ENCODE measurements at regions not wholly inside any gene's neighbourhood (a gene's known extent, or its start where the extent isn't known, plus 50 kb on each side); places are given as distances from the start of the nearest gene placed in this dataset.
"Not testable (repeated sequence)": the region's sequence is repeated elsewhere in the genome, so short reads cannot be mapped to it uniquely, and the experiment has no call there.

DNA sequence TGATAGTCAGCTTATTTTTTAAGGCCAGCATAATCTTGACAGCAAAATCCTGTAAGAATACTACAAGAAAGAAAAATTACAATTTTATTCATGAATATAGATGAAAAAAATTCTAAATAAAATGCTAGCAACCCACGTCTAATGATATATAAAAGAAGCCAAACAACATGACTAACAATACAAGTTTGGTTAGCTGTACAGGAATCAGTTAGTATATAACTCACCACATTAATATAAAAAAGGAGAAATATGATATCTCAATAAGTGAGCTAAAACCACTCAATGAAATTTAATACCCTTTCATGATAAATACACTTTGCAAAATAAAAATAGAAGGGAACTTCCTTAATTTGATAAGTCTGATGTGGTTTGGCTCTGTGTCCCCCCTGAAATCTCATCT is 139.7 kb upstream of the MAN2A1 start:
- no peak for TF ChIP-seq EZH2 (IDR thresholded peaks at IDR 0.05; ENCODE audit: borderline replicate concordance, insufficient read depth, low read depth, low read length, poor library complexity, severe bottlenecking)
- TF ChIP-seq CTCF (IDR thresholded peaks at IDR 0.05): no peak
- H3K79me2 ChIP-seq (ENCODE audit: control insufficient read depth, insufficient read depth, low read length): no peaks in the 10 kb centered on the region
- H3K27me3 ChIP-seq (replicated peaks in 1 of 4; ENCODE audit: control extremely low read depth in 1 of 4, control insufficient read depth in 3 of 4, insufficient read depth in 4 of 4, low read length in 3 of 4): no peaks in the 10 kb centered on the region
- no peak overlapping the region for H3K4me3 ChIP-seq (ENCODE audit: control extremely low read depth in 1 of 5, extremely low read depth in 1 of 5, insufficient read depth in 1 of 5, low read depth in 2 of 5, low read length in 4 of 5)
- no peak overlapping the region for H3K4me2 ChIP-seq (replicated peaks; ENCODE audit: low read depth, low read length, poor library complexity, severe bottlenecking)
- no peak for ATAC-seq (ENCODE audit: low read depth)
- peaks cover 2% of the 10 kb centered on the region for H3K27me3 Mint-ChIP-seq
- no peaks in the 10 kb centered on the region for H3K4me1 Mint-ChIP-seq
- intact Hi-C loops (cut with micrococcal nuclease): no loop called here
- no peak overlapping the region for H2AFZ ChIP-seq (ENCODE audit: insufficient read depth, low read depth, low read length, poor library complexity, severe bottlenecking)
- ChIA-PET POLR2A (no interaction called here), CTCF (no interaction called here)
- no peak overlapping the region for H3K9ac ChIP-seq (ENCODE audit: low read length)
- WGBS (ENCODE audit: insufficient coverage): no CpG with 5 or more reads among the region's 1 CpG
- H3K36me3 ChIP-seq (replicated peaks in 1 of 2; ENCODE audit: control extremely low read depth in 1 of 2, control insufficient read depth in 1 of 2, extremely low read depth in 1 of 2, insufficient read depth in 2 of 2, low read length in 1 of 2): no peaks in the 10 kb centered on the region
- no peak overlapping the region for H3K4me3 Mint-ChIP-seq
- H3K27ac ChIP-seq (ENCODE audit: low read length in 2 of 2): no peak overlapping the region
- no peaks in the 10 kb centered on the region for H4K20me1 ChIP-seq (ENCODE audit: control insufficient read depth, insufficient read depth, low read length, poor library complexity, severe bottlenecking)
- peaks cover 4% of the 10 kb centered on the region for H3K9me3 Mint-ChIP-seq (ENCODE audit: insufficient read depth)
- H3K27ac Mint-ChIP-seq: no peak overlapping the region
- DNase-seq: no peak
- H3K9me3 ChIP-seq (ENCODE audit: control extremely low read depth in 1 of 3, control insufficient read depth in 2 of 3, insufficient read depth in 1 of 3, low read length in 2 of 3): peaks cover 0 to 6% (median 2%) of the 10 kb centered on the region in 3 donors
- no peaks in the 10 kb centered on the region for H3K4me1 ChIP-seq (ENCODE audit: control insufficient read depth in 2 of 2, insufficient read depth in 2 of 2, low read length in 2 of 2)

DNA sequence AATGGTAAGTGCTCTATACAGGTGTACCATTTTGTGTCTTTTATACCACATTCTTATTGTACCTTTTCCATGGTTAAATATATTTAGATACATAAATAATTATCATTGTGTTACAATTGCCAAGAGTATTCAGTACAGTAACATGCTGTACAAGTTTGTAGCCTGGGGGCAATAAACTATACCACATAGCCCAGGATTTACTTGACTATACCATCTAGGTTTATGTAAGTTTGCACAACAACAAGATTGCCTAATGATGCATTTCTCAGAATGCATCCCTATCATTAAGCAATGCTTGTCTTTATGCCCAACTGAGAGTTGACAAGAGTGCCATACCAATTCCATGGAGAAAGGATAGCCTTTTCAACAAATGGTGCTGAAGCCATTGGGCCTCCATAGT is 136.7 kb upstream of the PJA2 start:
- Mint-ChIP-seq H3K9me3 (ENCODE audit: insufficient read depth) (no peaks in the 10 kb centered on the region), H3K27ac (no peak overlapping the region), H3K4me1 (no peaks in the 10 kb centered on the region), H3K4me3 (no peak overlapping the region), H3K27me3 (peaks cover 5% of the 10 kb centered on the region)
- Histone ChIP-seq H4K20me1 (ENCODE audit: control insufficient read depth, insufficient read depth, low read length, poor library complexity, severe bottlenecking) (no peaks in the 10 kb centered on the region), H3K27me3 (replicated peaks in 1 of 4; ENCODE audit: control extremely low read depth in 1 of 4, control insufficient read depth in 3 of 4, insufficient read depth in 4 of 4, low read length in 3 of 4) (no peaks in the 10 kb centered on the region), H3K4me2 (replicated peaks; ENCODE audit: low read depth, low read length, poor library complexity, severe bottlenecking) (no peak overlapping the region), H3K4me1 (ENCODE audit: control insufficient read depth in 2 of 2, insufficient read depth in 2 of 2, low read length in 2 of 2) (no peaks in the 10 kb centered on the region), H3K79me2 (ENCODE audit: control insufficient read depth, insufficient read depth, low read length) (no peaks in the 10 kb centered on the region), H2AFZ (ENCODE audit: insufficient read depth, low read depth, low read length, poor library complexity, severe bottlenecking) (no peak overlapping the region), H3K36me3 (replicated peaks in 1 of 2; ENCODE audit: control extremely low read depth in 1 of 2, control insufficient read depth in 1 of 2, extremely low read depth in 1 of 2, insufficient read depth in 2 of 2, low read length in 1 of 2) (no peaks in the 10 kb centered on the region), H3K9me3 (ENCODE audit: control extremely low read depth in 1 of 3, control insufficient read depth in 2 of 3, insufficient read depth in 1 of 3, low read length in 2 of 3) (peaks cover 0 to 3% (median 0%) of the 10 kb centered on the region in 3 donors), H3K9ac (ENCODE audit: low read length) (no peak overlapping the region), H3K27ac (ENCODE audit: low read length in 2 of 2) (no peak overlapping the region), H3K4me3 (ENCODE audit: control extremely low read depth in 1 of 5, extremely low read depth in 1 of 5, insufficient read depth in 1 of 5, low read depth in 2 of 5, low read length in 4 of 5) (no peak overlapping the region)
- ChIA-PET POLR2A (no interaction called here), CTCF (no interaction called here)
- TF ChIP-seq CTCF (IDR thresholded peaks at IDR 0.05): no peak
- TF ChIP-seq EZH2 (IDR thresholded peaks at IDR 0.05; ENCODE audit: borderline replicate concordance, insufficient read depth, low read depth, low read length, poor library complexity, severe bottlenecking): no peak
- no peak for ATAC-seq (ENCODE audit: low read depth)
- intact Hi-C loops (cut with micrococcal nuclease): no loop called here
- DNase-seq: no peak

DNA sequence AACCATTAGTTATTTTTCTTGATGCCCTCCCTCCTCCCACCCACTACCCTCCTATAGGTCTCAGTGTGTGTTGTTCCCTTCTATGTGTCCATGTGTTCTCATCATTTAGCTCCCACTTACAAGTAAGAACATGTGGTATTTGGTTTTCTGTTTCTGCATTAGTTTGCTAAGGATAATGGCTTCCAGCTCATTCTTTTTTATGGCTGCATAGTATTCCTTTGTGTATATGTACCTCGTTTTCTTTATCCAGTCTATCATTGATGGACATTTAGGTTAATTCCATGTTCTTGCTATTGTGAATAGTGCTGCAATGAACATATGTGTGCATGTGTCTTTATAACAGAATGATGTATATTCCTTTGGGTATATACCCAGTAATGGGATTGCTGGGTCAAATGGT is 135.1 kb upstream of the PJA2 start:
- H3K27me3 Mint-ChIP-seq; DNase-seq; H2AFZ ChIP-seq (ENCODE audit: insufficient read depth, low read depth, low read length, poor library complexity, severe bottlenecking); H3K4me2 ChIP-seq (replicated peaks; ENCODE audit: low read depth, low read length, poor library complexity, severe bottlenecking); H3K36me3 ChIP-seq (replicated peaks in 1 of 2; ENCODE audit: control extremely low read depth in 1 of 2, control insufficient read depth in 1 of 2, extremely low read depth in 1 of 2, insufficient read depth in 2 of 2, low read length in 1 of 2); H3K9ac ChIP-seq (ENCODE audit: low read length); ATAC-seq (ENCODE audit: low read depth); H3K4me3 ChIP-seq (ENCODE audit: control extremely low read depth in 1 of 5, extremely low read depth in 1 of 5, insufficient read depth in 1 of 5, low read depth in 2 of 5, low read length in 4 of 5); H3K4me3 Mint-ChIP-seq; H3K27ac ChIP-seq (ENCODE audit: low read length in 2 of 2); H3K4me1 ChIP-seq (ENCODE audit: control insufficient read depth in 2 of 2, insufficient read depth in 2 of 2, low read length in 2 of 2); H3K79me2 ChIP-seq (ENCODE audit: control insufficient read depth, insufficient read depth, low read length); H3K4me1 Mint-ChIP-seq; CTCF ChIA-PET; H3K9me3 Mint-ChIP-seq (ENCODE audit: insufficient read depth); H3K9me3 ChIP-seq (ENCODE audit: control extremely low read depth in 1 of 3, control insufficient read depth in 2 of 3, insufficient read depth in 1 of 3, low read length in 2 of 3); H4K20me1 ChIP-seq (ENCODE audit: control insufficient read depth, insufficient read depth, low read length, poor library complexity, severe bottlenecking); H3K27me3 ChIP-seq (replicated peaks in 1 of 4; ENCODE audit: control extremely low read depth in 1 of 4, control insufficient read depth in 3 of 4, insufficient read depth in 4 of 4, low read length in 3 of 4); intact Hi-C loops (cut with micrococcal nuclease); H3K27ac Mint-ChIP-seq; POLR2A ChIA-PET: not testable (repeated sequence)
- WGBS (ENCODE audit: insufficient coverage): 80% methylated on average over 1 of the region's 1 CpG

All from B cell (primary cell).